ENCODE measurements at regions not wholly inside any gene's neighbourhood (a gene's known extent, or its start where the extent isn't known, plus 50 kb on each side); places are given as distances from the start of the nearest gene placed in this dataset.
"Not testable (repeated sequence)": the region's sequence is repeated elsewhere in the genome, so short reads cannot be mapped to it uniquely, and the experiment has no call there.

GRCh38 chr7:150048244-150049011 lies 174.7 kb downstream of the ATP6V0E2 start (continued):
- TF ChIP-seq KDM2A (CRISPR knock-in tag; IDR thresholded peaks at IDR 0.05; ENCODE audit: borderline replicate concordance, low read depth) (peak; percentile 29; the same call in 1 of the 2 replicates), RBFOX2 (IDR thresholded peaks at IDR 0.05; ENCODE audit: low read depth, low read length) (peak; percentile 55; the same call in 1 of the 2 replicates)

GRCh38 chr7:150049012-150049655 lies 175.4 kb downstream of the ATP6V0E2 start:
- H3K79me2 ChIP-seq (ENCODE audit: insufficient read depth, low read length); DNase-seq (ENCODE audit: low spot score); H3K9me3 ChIP-seq (ENCODE audit: low read length); H4K20me1 ChIP-seq (ENCODE audit: insufficient read depth, low read length); H2AFZ ChIP-seq (ENCODE audit: low read length); H3K27ac ChIP-seq (ENCODE audit: extremely low read length, insufficient read depth, low read length); BruUV-seq (replicated peaks); H3K27me3 ChIP-seq (ENCODE audit: control insufficient read depth in 1 of 2, insufficient read depth in 2 of 2, low read length in 2 of 2); CTCF ChIA-PET (ENCODE audit: low intra/inter-chr PET ratio, low total read pairs); FAIRE-seq; intact Hi-C loops (cut with micrococcal nuclease; ENCODE audit: unreplicated experiment); H3K4me1 ChIP-seq (ENCODE audit: insufficient read depth, low read length); H3K36me3 ChIP-seq (replicated peaks in 1 of 2; ENCODE audit: control insufficient read depth in 1 of 2, insufficient read depth in 2 of 2, low read length in 2 of 2); POLR2A ChIA-PET: not testable (repeated sequence)
- WGBS (ENCODE audit: low lambda C conversion rate): 15% methylated on average over 18 of the region's 46 CpGs
- peak overlapping the region; percentile 15 to 61 (median 47); a peak in 5 of 6 replicates for H3K4me3 ChIP-seq (replicated peaks in 1 of 3; ENCODE audit: insufficient read depth in 1 of 3, low read depth in 2 of 3, low read length in 3 of 3)
- in situ Hi-C loops (cut with HindIII; ENCODE audit: extremely low pct_ligation_motif_present, low pct_unique_long_range_greater_than_20kb): loop anchor here (25.0 kb wide), 1 partner anchor 187 kb away; the partner anchor contains the start of gene ATP6V0E2
- H3K4me2 ChIP-seq (ENCODE audit: low read depth, low read length): peak overlapping the region; percentile 70
- H3K9ac ChIP-seq (ENCODE audit: insufficient read depth, low read depth, low read length): 0 out of 2 replicates have a peak overlapping the region, but pooled peaks have one; percentile 47
- peak; percentile 93 for ATAC-seq
- TF ChIP-seq RBFOX2 (IDR thresholded peaks at IDR 0.05; ENCODE audit: low read depth, low read length) (0 out of 2 replicates have a peak, but pooled peaks have one; percentile 49), POLR2G (IDR thresholded peaks at IDR 0.05; ENCODE audit: low read depth, low read length) (peak; percentile 44; the same call in 1 of the 2 replicates), ZNF800 (CRISPR knock-in tag; IDR thresholded peaks at IDR 0.05) (0 out of 2 replicates have a peak, but pooled peaks have one; percentile 21), CTCF (CRISPR knock-in tag; IDR thresholded peaks at IDR 0.05) (peak; percentile 40; the same call in 1 of the 2 replicates), ZFX (CRISPR knock-in tag; IDR thresholded peaks at IDR 0.05; ENCODE audit: low read depth) (peak; percentile 49; the same call in 1 of the 2 replicates), PHF8 (CRISPR knock-in tag; IDR thresholded peaks at IDR 0.05) (0 out of 2 replicates have a peak, but pooled peaks have one; percentile 25), GABPB1 (CRISPR knock-in tag; IDR thresholded peaks at IDR 0.05) (peak; percentile 55; the same call in 1 of the 2 replicates)
- TF ChIP-seq, protein P1, sequence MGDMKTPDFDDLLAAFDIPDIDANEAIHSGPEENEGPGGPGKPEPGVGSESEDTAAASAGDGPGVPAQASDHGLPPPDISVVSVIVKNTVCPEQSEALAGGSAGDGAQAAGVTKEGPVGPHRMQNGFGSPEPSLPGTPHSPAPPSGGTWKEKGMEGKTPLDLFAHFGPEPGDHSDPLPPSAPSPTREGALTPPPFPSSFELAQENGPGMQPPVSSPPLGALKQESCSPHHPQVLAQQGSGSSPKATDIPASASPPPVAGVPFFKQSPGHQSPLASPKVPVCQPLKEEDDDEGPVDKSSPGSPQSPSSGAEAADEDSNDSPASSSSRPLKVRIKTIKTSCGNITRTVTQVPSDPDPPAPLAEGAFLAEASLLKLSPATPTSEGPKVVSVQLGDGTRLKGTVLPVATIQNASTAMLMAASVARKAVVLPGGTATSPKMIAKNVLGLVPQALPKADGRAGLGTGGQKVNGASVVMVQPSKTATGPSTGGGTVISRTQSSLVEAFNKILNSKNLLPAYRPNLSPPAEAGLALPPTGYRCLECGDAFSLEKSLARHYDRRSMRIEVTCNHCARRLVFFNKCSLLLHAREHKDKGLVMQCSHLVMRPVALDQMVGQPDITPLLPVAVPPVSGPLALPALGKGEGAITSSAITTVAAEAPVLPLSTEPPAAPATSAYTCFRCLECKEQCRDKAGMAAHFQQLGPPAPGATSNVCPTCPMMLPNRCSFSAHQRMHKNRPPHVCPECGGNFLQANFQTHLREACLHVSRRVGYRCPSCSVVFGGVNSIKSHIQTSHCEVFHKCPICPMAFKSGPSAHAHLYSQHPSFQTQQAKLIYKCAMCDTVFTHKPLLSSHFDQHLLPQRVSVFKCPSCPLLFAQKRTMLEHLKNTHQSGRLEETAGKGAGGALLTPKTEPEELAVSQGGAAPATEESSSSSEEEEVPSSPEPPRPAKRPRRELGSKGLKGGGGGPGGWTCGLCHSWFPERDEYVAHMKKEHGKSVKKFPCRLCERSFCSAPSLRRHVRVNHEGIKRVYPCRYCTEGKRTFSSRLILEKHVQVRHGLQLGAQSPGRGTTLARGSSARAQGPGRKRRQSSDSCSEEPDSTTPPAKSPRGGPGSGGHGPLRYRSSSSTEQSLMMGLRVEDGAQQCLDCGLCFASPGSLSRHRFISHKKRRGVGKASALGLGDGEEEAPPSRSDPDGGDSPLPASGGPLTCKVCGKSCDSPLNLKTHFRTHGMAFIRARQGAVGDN (CRISPR knock-in tag; IDR thresholded peaks at IDR 0.05): peak; percentile 60
